CD8-positive, alpha-beta memory T cell (primary cell): ENCODE measurements at regions not wholly inside any gene's neighbourhood (a gene's known extent, or its start where the extent isn't known, plus 50 kb on each side); places are given as distances from the start of the nearest gene placed in this dataset.
A peak's percentile ranks its signal among the peaks of the same experiment; 100 is the strongest.

Source experiments
- CTCF ChIA-PET: fragments of 350-600 bp; sonication (Branson Sonifier 250); formaldehyde crosslinking; loops from one replicate; lab custom pipeline; 2021; ENCODE audit warnings: antibody characterized with exemption; lab: Charles Lee
- POLR2A ChIA-PET: fragments of 350-600 bp; sonication (Branson Sonifier 250); formaldehyde crosslinking; loops from one replicate; lab custom pipeline; 2021; ENCODE audit warnings: antibody characterized with exemption; lab: Charles Lee
- DNase-seq, 5 donors: peaks; one replicate each; pipeline versions ENCODE4 v3.0.0 to v3.0.0-alpha.2; 2020 to 2022; ENCODE audit warnings: mixed read lengths in 1 of 5
- H3K27ac ChIP-seq: one replicate; pipeline ENCODE4 v1.7.0; 2013; ENCODE audit warnings: low read depth, mild to moderate bottlenecking, low read length, moderate library complexity
- H3K27me3 ChIP-seq: 2 replicates; pipeline ENCODE4 v1.7.0; 2013; ENCODE audit warnings: low read length, mild to moderate bottlenecking; ENCODE audit not compliant: insufficient read depth, poor library complexity, severe bottlenecking
- H3K36me3 ChIP-seq: 2 replicates; pipeline ENCODE4 v1.7.0; 2013; ENCODE audit warnings: mild to moderate bottlenecking, low read length, moderate library complexity; ENCODE audit not compliant: insufficient read depth
- H3K4me1 ChIP-seq: 2 replicates; pipeline ENCODE4 v1.7.0; 2013; ENCODE audit warnings: mild to moderate bottlenecking, low read length, moderate library complexity; ENCODE audit not compliant: insufficient read depth
- H3K4me3 ChIP-seq: 2 replicates; pipeline ENCODE4 v1.7.0; 2013; ENCODE audit warnings: mild to moderate bottlenecking, low read length
- H3K9me3 ChIP-seq: 2 replicates; pipeline ENCODE4 v1.7.0; 2013; ENCODE audit warnings: mild to moderate bottlenecking, low read length
- H3K27ac Mint-ChIP-seq, 8 donors: one replicate each; pipeline ENCODE4 v1.8.0; 2020 to 2021; ENCODE audit warnings: mixed read lengths in 8 of 8, mild to moderate bottlenecking in 6 of 8, inconsistent platforms in 3 of 8, moderate library complexity in 3 of 8
- H3K27me3 Mint-ChIP-seq, 2 donors: one replicate each; pipeline ENCODE4 v1.8.0; 2020 to 2021; ENCODE audit warnings: mixed read lengths in 2 of 2, mild to moderate bottlenecking in 1 of 2, moderate library complexity in 1 of 2
- H3K36me3 Mint-ChIP-seq, 3 donors: one replicate each; pipeline ENCODE4 v1.8.0; 2020 to 2021; ENCODE audit warnings: mixed read lengths in 3 of 3, inconsistent platforms in 1 of 3, mild to moderate bottlenecking in 1 of 3
- H3K4me1 Mint-ChIP-seq, 3 donors: one replicate each; pipeline ENCODE4 v1.8.0; 2020 to 2021; ENCODE audit warnings: mixed read lengths in 3 of 3, inconsistent platforms in 1 of 3, mild to moderate bottlenecking in 1 of 3
- H3K4me3 Mint-ChIP-seq, 7 donors: one replicate each; pipeline ENCODE4 v1.8.0; 2020 to 2021; ENCODE audit warnings: mixed read lengths in 7 of 7, mild to moderate bottlenecking in 6 of 7, moderate library complexity in 4 of 7, inconsistent platforms in 2 of 7
- H3K9me3 Mint-ChIP-seq, 5 donors: one replicate each; pipeline ENCODE4 v1.8.0; 2020 to 2022; ENCODE audit warnings: mixed read lengths in 5 of 5, mild to moderate bottlenecking in 3 of 5, moderate library complexity in 2 of 5, inconsistent platforms in 1 of 5

GRCh38 chr5:90162324-90162723 is 247.2 kb downstream of the CETN3 start:
- Histone ChIP-seq H3K27me3 (no peaks in the 10 kb centered on the region), H3K4me1 (no peaks in the 10 kb centered on the region), H3K36me3 (no peaks in the 10 kb centered on the region), H3K9me3 (no peaks in the 10 kb centered on the region), H3K27ac (no peak overlapping the region), H3K4me3 (no peak overlapping the region)
- H3K4me1 Mint-ChIP-seq, result no peaks in the 10 kb centered on the region
- ChIA-PET CTCF (interaction anchor here (0.6 kb wide), 1 partner anchor 25 kb away, joined by 3 read pairs; no protein-coding TSS in a partner anchor), POLR2A (no interaction called here)
- H3K4me3 Mint-ChIP-seq, result no peak overlapping the region
- no peak overlapping the region for H3K27ac Mint-ChIP-seq
- DNase-seq, result no peak
- peaks cover 0 to 1% (median 0%) of the 10 kb centered on the region in 5 donors for H3K9me3 Mint-ChIP-seq
- H3K36me3 Mint-ChIP-seq, result no peaks in the 10 kb centered on the region
- H3K27me3 Mint-ChIP-seq, result no peaks in the 10 kb centered on the region

- ChIA-PET POLR2A (no interaction called here), CTCF (interaction anchor here (0.6 kb wide), 1 partner anchor 26 kb away, joined by 3 read pairs; no protein-coding TSS in a partner anchor)
- Mint-ChIP-seq H3K4me1 (no peaks in the 10 kb centered on the region), H3K4me3 (no peak overlapping the region), H3K36me3 (no peaks in the 10 kb centered on the region), H3K9me3 (peaks cover 0 to 1% (median 0%) of the 10 kb centered on the region in 5 donors), H3K27ac (no peak overlapping the region), H3K27me3 (no peaks in the 10 kb centered on the region)
- no peak overlapping the region for H3K4me3 ChIP-seq
- no peaks in the 10 kb centered on the region for H3K4me1 ChIP-seq
- no peak for DNase-seq
- H3K36me3 ChIP-seq, result no peaks in the 10 kb centered on the region
- no peaks in the 10 kb centered on the region for H3K9me3 ChIP-seq
- no peak overlapping the region for H3K27ac ChIP-seq
- no peaks in the 10 kb centered on the region for H3K27me3 ChIP-seq
Observed at GRCh38 chr5:90161414-90161813, 248.1 kb downstream of the CETN3 start.

GRCh38 chr5:90158131-90158530 is 251.4 kb downstream of the CETN3 start:
- Mint-ChIP-seq H3K27me3 (peaks cover 0 to 1% of the 10 kb centered on the region in 2 donors), H3K36me3 (peaks cover 0 to 4% (median 0%) of the 10 kb centered on the region in 3 donors), H3K27ac (no peak overlapping the region), H3K4me3 (no peak overlapping the region), H3K9me3 (peaks cover 0 to 12% (median 2%) of the 10 kb centered on the region in 5 donors), H3K4me1 (no peaks in the 10 kb centered on the region)
- Histone ChIP-seq H3K27ac (no peak overlapping the region), H3K4me1 (no peaks in the 10 kb centered on the region), H3K27me3 (no peaks in the 10 kb centered on the region), H3K36me3 (no peaks in the 10 kb centered on the region), H3K4me3 (no peak overlapping the region), H3K9me3 (no peaks in the 10 kb centered on the region)
- ChIA-PET CTCF (no interaction called here), POLR2A (no interaction called here)
- no peak for DNase-seq

GRCh38 chr5:90153031-90153430 is 256.5 kb downstream of the CETN3 start:
- Mint-ChIP-seq H3K36me3 (peaks cover 0 to 4% (median 0%) of the 10 kb centered on the region in 3 donors), H3K4me3 (no peak overlapping the region), H3K4me1 (no peaks in the 10 kb centered on the region), H3K27me3 (peaks cover 0 to 1% of the 10 kb centered on the region in 2 donors), H3K27ac (no peak overlapping the region), H3K9me3 (peaks cover 3 to 12% (median 4%) of the 10 kb centered on the region in 5 donors)
- H3K4me1 ChIP-seq, result no peaks in the 10 kb centered on the region
- no peak overlapping the region for H3K27ac ChIP-seq
- DNase-seq, result no peak
- H3K36me3 ChIP-seq, result no peaks in the 10 kb centered on the region
- H3K4me3 ChIP-seq, result no peak overlapping the region
- ChIA-PET POLR2A (no interaction called here), CTCF (no interaction called here)
- H3K27me3 ChIP-seq, result no peaks in the 10 kb centered on the region
- no peaks in the 10 kb centered on the region for H3K9me3 ChIP-seq

GRCh38 chr5:90144625-90145327 is 264.8 kb downstream of the CETN3 start:
- H3K4me1 ChIP-seq, result no peaks in the 10 kb centered on the region
- Mint-ChIP-seq H3K27me3 (no peaks in the 10 kb centered on the region), H3K36me3 (no peaks in the 10 kb centered on the region), H3K9me3 (peaks cover 0 to 6% (median 4%) of the 10 kb centered on the region in 5 donors), H3K4me3 (no peak overlapping the region), H3K27ac (no peak overlapping the region), H3K4me1 (no peaks in the 10 kb centered on the region)
- no peaks in the 10 kb centered on the region for H3K36me3 ChIP-seq
- POLR2A ChIA-PET, result no interaction called here
- CTCF ChIA-PET, result no interaction called here
- H3K27ac ChIP-seq, result no peak overlapping the region
- H3K4me3 ChIP-seq, result no peak overlapping the region
- H3K27me3 ChIP-seq, result no peaks in the 10 kb centered on the region
- no peak for DNase-seq
- H3K9me3 ChIP-seq, result no peaks in the 10 kb centered on the region

GRCh38 chr5:90142541-90142940 is 267.0 kb downstream of the CETN3 start:
- H3K4me1 Mint-ChIP-seq, result no peaks in the 10 kb centered on the region
- H3K27me3 Mint-ChIP-seq, result no peaks in the 10 kb centered on the region
- H3K9me3 ChIP-seq, result no peaks in the 10 kb centered on the region
- POLR2A ChIA-PET, result no interaction called here
- no peaks in the 10 kb centered on the region for H3K27me3 ChIP-seq
- H3K27ac ChIP-seq, result no peak overlapping the region
- H3K27ac Mint-ChIP-seq, result peak overlapping the region in 1 of 8 donors; percentile 47
- H3K36me3 Mint-ChIP-seq, result no peaks in the 10 kb centered on the region
- no peak overlapping the region for H3K4me3 Mint-ChIP-seq
- H3K9me3 Mint-ChIP-seq, result peaks cover 0 to 4% (median 3%) of the 10 kb centered on the region in 5 donors
- H3K4me3 ChIP-seq, result no peak overlapping the region
- DNase-seq, result no peak
- H3K36me3 ChIP-seq, result no peaks in the 10 kb centered on the region
- H3K4me1 ChIP-seq, result no peaks in the 10 kb centered on the region
- CTCF ChIA-PET, result no interaction called here

- Histone ChIP-seq H3K27ac (no peak overlapping the region), H3K4me1 (no peaks in the 10 kb centered on the region), H3K36me3 (no peaks in the 10 kb centered on the region), H3K9me3 (no peaks in the 10 kb centered on the region), H3K4me3 (no peak overlapping the region), H3K27me3 (no peaks in the 10 kb centered on the region)
- no peak overlapping the region for H3K4me3 Mint-ChIP-seq
- POLR2A ChIA-PET, result no interaction called here
- no peaks in the 10 kb centered on the region for H3K4me1 Mint-ChIP-seq
- H3K27me3 Mint-ChIP-seq, result no peaks in the 10 kb centered on the region
- no peak overlapping the region for H3K27ac Mint-ChIP-seq
- H3K36me3 Mint-ChIP-seq, result no peaks in the 10 kb centered on the region
- CTCF ChIA-PET, result no interaction called here
- DNase-seq, result no peak
- peaks cover 0 to 4% (median 3%) of the 10 kb centered on the region in 5 donors for H3K9me3 Mint-ChIP-seq
Observed at GRCh38 chr5:90141984-90142383, 267.6 kb downstream of the CETN3 start.

- Mint-ChIP-seq H3K36me3 (no peaks in the 10 kb centered on the region), H3K27ac (no peak overlapping the region), H3K4me1 (no peaks in the 10 kb centered on the region), H3K9me3 (no peaks in the 10 kb centered on the region), H3K27me3 (no peaks in the 10 kb centered on the region), H3K4me3 (no peak overlapping the region)
- no peak overlapping the region for H3K27ac ChIP-seq
- POLR2A ChIA-PET, result no interaction called here
- no peaks in the 10 kb centered on the region for H3K36me3 ChIP-seq
- no peak for DNase-seq
- no peaks in the 10 kb centered on the region for H3K9me3 ChIP-seq
- no peak overlapping the region for H3K4me3 ChIP-seq
- H3K27me3 ChIP-seq, result no peaks in the 10 kb centered on the region
- H3K4me1 ChIP-seq, result no peaks in the 10 kb centered on the region
- CTCF ChIA-PET, result no interaction called here
Observed at GRCh38 chr5:90136952-90137528, 272.5 kb downstream of the CETN3 start.
